ENCODE measurements at regions not wholly inside any gene's neighbourhood (a gene's known extent, or its start where the extent isn't known, plus 50 kb on each side); places are given as distances from the start of the nearest gene placed in this dataset.
"Not testable (repeated sequence)": the region's sequence is repeated elsewhere in the genome, so short reads cannot be mapped to it uniquely, and the experiment has no call there.

DNA sequence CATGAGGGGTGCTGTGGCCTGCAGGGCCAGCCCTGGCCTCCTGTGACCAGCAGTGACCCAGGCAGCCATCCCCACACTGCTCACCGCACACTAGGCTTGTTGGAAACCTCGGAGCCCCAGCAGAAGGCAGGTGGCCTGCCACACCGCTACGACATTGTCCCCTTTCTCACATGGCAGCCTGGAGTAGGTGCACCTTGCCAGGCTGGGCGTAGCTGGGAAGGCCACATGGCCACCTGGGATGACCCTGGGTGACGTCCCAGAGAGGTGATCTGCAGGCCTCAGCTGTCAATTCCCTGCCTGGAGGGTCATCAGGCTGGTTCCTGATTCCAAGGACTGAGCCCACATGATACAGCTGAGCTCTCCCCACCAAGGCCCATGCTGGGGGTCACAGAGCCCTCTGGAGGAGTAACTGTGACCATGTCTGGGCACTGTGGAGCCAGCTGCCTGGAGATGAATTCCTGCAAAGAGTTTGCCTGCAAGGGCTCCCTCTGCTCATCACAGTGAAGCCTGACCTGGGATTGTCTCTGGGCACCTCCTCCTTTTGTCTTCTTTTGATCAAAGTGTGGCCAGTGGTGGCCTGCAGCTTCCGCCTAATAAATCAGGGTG lies 119.6 kb upstream of the OTOS start:
- Histone ChIP-seq H3K27ac (peak overlapping the region in 1 of 4 donors; percentile 24), H3K36me3 (no peaks in the 10 kb centered on the region), H3K9me3 (peaks cover 0 to 14% (median 0%) of the 10 kb centered on the region in 4 donors), H3K4me1 (no peaks in the 10 kb centered on the region), H3K4me3 (no peak overlapping the region), H3K27me3 (no peaks in the 10 kb centered on the region)
- TF ChIP-seq CTCF (IDR thresholded peaks at IDR 0.05) (no peak), POLR2A (IDR thresholded peaks at IDR 0.05) (no peak)
- DNase-seq: no peak

GRCh38 chr2:240260664-240261063 lies 120.2 kb upstream of the OTOS start:
- TF ChIP-seq CTCF (IDR thresholded peaks at IDR 0.05): no peak
- no peak for TF ChIP-seq POLR2A (IDR thresholded peaks at IDR 0.05)
- Histone ChIP-seq H3K4me1 (no peaks in the 10 kb centered on the region), H3K4me3 (no peak overlapping the region), H3K27ac (no peak overlapping the region), H3K9me3 (peaks cover 0 to 14% (median 0%) of the 10 kb centered on the region in 4 donors), H3K27me3 (no peaks in the 10 kb centered on the region), H3K36me3 (no peaks in the 10 kb centered on the region)
- no peak for DNase-seq

DNA sequence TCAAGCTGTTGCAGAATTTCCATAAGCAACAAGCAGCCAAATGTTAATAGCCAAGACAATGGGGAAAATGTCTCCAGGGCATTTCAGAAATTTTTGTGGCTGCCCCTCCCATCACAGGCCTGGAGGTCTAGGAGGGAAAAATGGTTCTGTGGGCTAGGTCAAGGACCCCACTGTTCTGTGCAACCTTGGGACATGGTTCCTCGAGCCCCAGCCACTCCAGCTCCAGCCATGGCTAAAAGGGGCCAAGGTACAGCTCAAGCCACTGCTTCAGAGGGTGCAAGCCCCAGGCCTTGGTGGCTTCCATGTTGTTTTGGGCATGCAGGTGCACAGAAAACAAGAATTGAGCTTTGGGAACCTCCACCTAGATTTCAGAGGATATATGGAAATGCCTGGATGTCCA lies 122.1 kb upstream of the OTOS start:
- H3K27ac ChIP-seq, H3K4me1 ChIP-seq, H3K36me3 ChIP-seq, H3K27me3 ChIP-seq, DNase-seq, H3K4me3 ChIP-seq: not testable (repeated sequence)
- H3K9me3 ChIP-seq: peaks cover 0 to 14% (median 0%) of the 10 kb centered on the region in 4 donors

GRCh38 chr2:240269380-240269779 lies 128.9 kb upstream of the OTOS start:
- no peak overlapping the region for H3K27ac ChIP-seq
- H3K4me3 ChIP-seq: no peak overlapping the region
- DNase-seq: peak in 1 of 3 donors; percentile 23
- H3K36me3 ChIP-seq: no peaks in the 10 kb centered on the region
- H3K27me3 ChIP-seq: no peaks in the 10 kb centered on the region
- no peaks in the 10 kb centered on the region for H3K4me1 ChIP-seq
- TF ChIP-seq POLR2A (IDR thresholded peaks at IDR 0.05): no peak
- TF ChIP-seq CTCF (IDR thresholded peaks at IDR 0.05): no peak
- peaks cover 0 to 8% (median 0%) of the 10 kb centered on the region in 4 donors for H3K9me3 ChIP-seq

GRCh38 chr2:240269886-240270285 lies 129.4 kb upstream of the OTOS start:
- H3K4me3 ChIP-seq: no peak overlapping the region
- no peak overlapping the region for H3K27ac ChIP-seq
- no peaks in the 10 kb centered on the region for H3K4me1 ChIP-seq
- peaks cover 0 to 8% (median 0%) of the 10 kb centered on the region in 4 donors for H3K9me3 ChIP-seq
- TF ChIP-seq POLR2A (IDR thresholded peaks at IDR 0.05) (no peak), CTCF (IDR thresholded peaks at IDR 0.05) (no peak)
- no peaks in the 10 kb centered on the region for H3K27me3 ChIP-seq
- DNase-seq: no peak
- no peaks in the 10 kb centered on the region for H3K36me3 ChIP-seq

GRCh38 chr2:240271716-240272341 lies 131.4 kb upstream of the OTOS start:
- no peak for DNase-seq
- H3K36me3 ChIP-seq: no peaks in the 10 kb centered on the region
- no peaks in the 10 kb centered on the region for H3K4me1 ChIP-seq
- H3K27me3 ChIP-seq: no peaks in the 10 kb centered on the region
- no peak overlapping the region for H3K4me3 ChIP-seq
- TF ChIP-seq POLR2A (IDR thresholded peaks at IDR 0.05) (no peak), CTCF (IDR thresholded peaks at IDR 0.05) (no peak)
- H3K9me3 ChIP-seq: peaks cover 0 to 8% (median 0%) of the 10 kb centered on the region in 4 donors
- H3K27ac ChIP-seq: no peak overlapping the region
